Ishikawa (cell line): ENCODE measurements at regions not wholly inside any gene's neighbourhood (a gene's known extent, or its start where the extent isn't known, plus 50 kb on each side); places are given as distances from the start of the nearest gene placed in this dataset.

Experiments
- EGR1 ChIP-seq: IDR thresholded peaks from 2 replicates; pipeline ENCODE4 v1.6.1; 2012
- EP300 ChIP-seq: IDR thresholded peaks from 2 replicates; pipeline ENCODE4 v1.6.1; 2012; ENCODE audit warnings: borderline replicate concordance
- NFIC ChIP-seq: IDR thresholded peaks from 2 replicates; pipeline ENCODE4 v1.6.1; 2012
- RAD21 ChIP-seq: IDR thresholded peaks from 2 replicates; pipeline ENCODE4 v1.6.1; 2012; ENCODE audit warnings: low read depth
- REST ChIP-seq: IDR thresholded peaks from 2 replicates; pipeline ENCODE4 v1.6.1; 2012; ENCODE audit warnings: low read depth, mild to moderate bottlenecking
- TCF12 ChIP-seq: IDR thresholded peaks from 2 replicates; pipeline ENCODE4 v1.6.1; 2012; ENCODE audit warnings: low read depth

- no peak for TF ChIP-seq TCF12
- no peak for TF ChIP-seq REST
- TF ChIP-seq NFIC, result no peak
- TF ChIP-seq RAD21, result no peak
- TF ChIP-seq EGR1, result no peak
- no peak for TF ChIP-seq EP300
These were observed 164.8 kb upstream of the CBLB start for GRCh38 chr3:106033654-106034053.
